ENCODE measurements at regions not wholly inside any gene's neighbourhood (a gene's known extent, or its start where the extent isn't known, plus 50 kb on each side); places are given as distances from the start of the nearest gene placed in this dataset.

GRCh38 chr1:73913025-73913424 lies 285.0 kb downstream of the LRRIQ3 start:
- TF ChIP-seq CTCF (IDR thresholded peaks at IDR 0.05; ENCODE audit: insufficient read depth, low read length, poor library complexity, severe bottlenecking) = no peak
- TF ChIP-seq EZH2phosphoT487 (conservative IDR thresholded peaks at IDR 0.05; ENCODE audit: low read length) = no peak
